Ovary (tissue), 7 donors: ENCODE measurements at regions not wholly inside any gene's neighbourhood (a gene's known extent, or its start where the extent isn't known, plus 50 kb on each side); places are given as distances from the start of the nearest gene placed in this dataset.

ENCODE experiments used
- DNase-seq, 5 donors: peaks; one replicate each; pipeline ENCODE4 v3.0.0-alpha.2; 2019 to 2020
- H3K27ac ChIP-seq, 2 donors: fragments of 200-600 bp; one replicate each; pipeline versions ENCODE4 v1.5.1 to v1.8.0; 2019 to 2022
- H3K27me3 ChIP-seq: fragments of 200-600 bp; one replicate; pipeline ENCODE4 v1.8.0; 2022
- H3K36me3 ChIP-seq: fragments of 200-600 bp; sonication (generic); one replicate; pipeline ENCODE4 v1.5.1; 2019
- H3K4me1 ChIP-seq: one replicate; pipeline ENCODE4 v1.8.1; 2013; ENCODE audit warnings: mild to moderate bottlenecking, moderate library complexity; ENCODE audit not compliant: insufficient read depth
- H3K4me3 ChIP-seq: fragments of 200-600 bp; sonication (generic); one replicate; pipeline ENCODE4 v1.5.1; 2017
- H3K9me3 ChIP-seq, 2 donors: fragments of 200-600 bp in 1 of 2; sonication (generic) in 1 of 2; one replicate each; pipeline versions ENCODE4 v1.5.1 to v1.8.1; 2013 to 2019; ENCODE audit warnings: mild to moderate bottlenecking in 1 of 2, moderate library complexity in 1 of 2
- CTCF ChIP-seq, 3 donors: fragments of 450-650 bp in 2 of 3; fragments of 200-600 bp in 1 of 3; IDR thresholded peaks; one replicate each; pipeline versions ENCODE4 v1.5.1 to v1.8.0; 2016 to 2022; ENCODE audit warnings: antibody characterized with exemption in 3 of 3, mild to moderate bottlenecking in 1 of 3
- EP300 ChIP-seq: sonication (generic); formaldehyde crosslinking; IDR thresholded peaks from one replicate; pipeline ENCODE4 v1.6.1; 2017; ENCODE audit warnings: antibody characterized with exemption
- POLR2A ChIP-seq: fragments of 450-650 bp; IDR thresholded peaks from one replicate; pipeline ENCODE4 v1.6.1; 2017; ENCODE audit warnings: antibody characterized with exemption, mild to moderate bottlenecking, moderate library complexity
- WGBS, 3 donors: extraction: QIAGEN DNeasy Blood & Tissue Kit in 1 of 3; methylation state at CpG; one replicate each; pipeline versions ENCODE4 v1.1.5 to v1.1.7; 2013 to 2017; 5-methylcytosine and 5-hydroxymethylcytosine counted together
- intact Hi-C, 4 donors: fragments of 100-400 bp; cut with DNase I; formaldehyde crosslinking; loops; one replicate each; pipeline versions ENCODE4 v1.11.0 to v1.15.1; 2022 to 2023
- donor health status: DM: no; HTN: no; CAD: no; lungs with moderate emphysema.
- donor health status: DM: no; HTN: no; CAD: no.
- donor health status: Bipolar disorder and iron deficiency.
- donor health status: DM: no; HTN: no; CAD: no.
- donor health status: DM: yes; HTN: yes; CAD: no.

- no peak overlapping the region for H3K4me3 ChIP-seq
- no peaks in the 10 kb centered on the region for H3K36me3 ChIP-seq
- no peak for TF ChIP-seq CTCF (IDR thresholded peaks at IDR 0.05)
- TF ChIP-seq POLR2A = no peak
- no peak for TF ChIP-seq EP300
- no peaks in the 10 kb centered on the region for H3K27me3 ChIP-seq
- H3K4me1 ChIP-seq = no peaks in the 10 kb centered on the region
- 74 to 94% (median 87%) methylated on average over 3 of the region's 3 CpGs for WGBS, 3 donors
- intact Hi-C loops = loop anchor here in 2 of 4 donors (10.0 kb wide), 2 partner anchors 266 to 276 kb away; no protein-coding TSS in a partner anchor
- no peak overlapping the region for H3K27ac ChIP-seq
- H3K9me3 ChIP-seq = no peaks in the 10 kb centered on the region
- DNase-seq = no peak
Measured at GRCh38 chr1:67491280-67491679, 61.1 kb upstream of the SERBP1 start.

- H3K27ac ChIP-seq = no peak overlapping the region
- H3K27me3 ChIP-seq = no peaks in the 10 kb centered on the region
- no peaks in the 10 kb centered on the region for H3K4me1 ChIP-seq
- WGBS, 3 donors = 75 to 90% (median 79%) methylated on average over 2 of the region's 2 CpGs
- H3K36me3 ChIP-seq = no peaks in the 10 kb centered on the region
- H3K4me3 ChIP-seq = no peak overlapping the region
- H3K9me3 ChIP-seq = no peaks in the 10 kb centered on the region
- TF ChIP-seq CTCF (IDR thresholded peaks at IDR 0.05) (no peak), POLR2A (no peak), EP300 (no peak)
- DNase-seq = no peak
- intact Hi-C loops = loop anchor here in 2 of 4 donors (10.0 kb wide), 2 partner anchors 268 to 278 kb away; no protein-coding TSS in a partner anchor
Measured at GRCh38 chr1:67493148-67493547, 62.9 kb upstream of the SERBP1 start.

GRCh38 chr1:67495327-67495726, 65.1 kb upstream of the SERBP1 start:
- H3K4me1 ChIP-seq = no peaks in the 10 kb centered on the region
- intact Hi-C loops = loop anchor here in 3 of 4 donors (5.0 to 10.0 kb wide), 4 partner anchors 148 to 281 kb away; no protein-coding TSS in a partner anchor
- no peak for DNase-seq
- no peak overlapping the region for H3K4me3 ChIP-seq
- no peak for TF ChIP-seq EP300
- no peak for TF ChIP-seq POLR2A
- no peak for TF ChIP-seq CTCF (IDR thresholded peaks at IDR 0.05)
- H3K27me3 ChIP-seq = no peaks in the 10 kb centered on the region
- WGBS, 3 donors = 90 to 96% (median 95%) methylated on average over 6 of the region's 6 CpGs
- H3K36me3 ChIP-seq = no peaks in the 10 kb centered on the region
- no peaks in the 10 kb centered on the region for H3K9me3 ChIP-seq
- H3K27ac ChIP-seq = no peak overlapping the region

GRCh38 chr1:67496329-67496728, 66.1 kb upstream of the SERBP1 start:
- no peaks in the 10 kb centered on the region for H3K9me3 ChIP-seq
- intact Hi-C loops = loop anchor here in 3 of 4 donors (5.0 to 10.0 kb wide), 4 partner anchors 149 to 282 kb away; no protein-coding TSS in a partner anchor
- no peak overlapping the region for H3K27ac ChIP-seq
- DNase-seq = no peak
- no peaks in the 10 kb centered on the region for H3K27me3 ChIP-seq
- no peaks in the 10 kb centered on the region for H3K4me1 ChIP-seq
- TF ChIP-seq POLR2A = no peak
- TF ChIP-seq CTCF (IDR thresholded peaks at IDR 0.05) = no peak
- no peak for TF ChIP-seq EP300
- WGBS, 3 donors = 79 to 89% (median 80%) methylated on average over 9 of the region's 9 CpGs
- no peak overlapping the region for H3K4me3 ChIP-seq
- no peaks in the 10 kb centered on the region for H3K36me3 ChIP-seq
